Right atrium auricular region (tissue), 2 donors: ENCODE measurements at regions not wholly inside any gene's neighbourhood (a gene's known extent, or its start where the extent isn't known, plus 50 kb on each side); places are given as distances from the start of the nearest gene placed in this dataset.

Source experiments
- DNase-seq: peaks from one replicate; pipeline ENCODE4 v3.0.0-alpha.2; 2019; ENCODE audit warnings: low spot score
- H3K27ac ChIP-seq, 2 donors: fragments of 200-600 bp; sonication (generic); 1 replicate in 1 of 2; 2 replicates in 1 of 2; pipeline ENCODE4 v1.5.1; 2016 to 2019
- H3K27me3 ChIP-seq, 2 donors: fragments of 200-600 bp; sonication (generic); one replicate each; pipeline versions ENCODE4 v1.5.1 to v1.6.0; 2017 to 2019
- H3K36me3 ChIP-seq: fragments of 200-600 bp; sonication (generic); one replicate; pipeline ENCODE4 v1.5.1; 2016
- H3K4me1 ChIP-seq, 2 donors: fragments of 200-600 bp; sonication (generic); one replicate each; pipeline versions ENCODE4 v1.5.1 to v1.6.0; 2017 to 2019
- H3K4me3 ChIP-seq, 2 donors: fragments of 200-600 bp; sonication (generic); 1 replicate in 1 of 2; 2 replicates in 1 of 2; pipeline ENCODE4 v1.5.1; 2017 to 2019; ENCODE audit warnings: mild to moderate bottlenecking in 1 of 2, moderate library complexity in 1 of 2
- H3K9me3 ChIP-seq, 2 donors: fragments of 200-600 bp; sonication (generic); one replicate each; pipeline ENCODE4 v1.5.1; 2019
- TF ChIP-seq, protein P1 (sequence below), 2 donors: fragments of 200-600 bp; sonication (generic); IDR thresholded peaks; one replicate each; pipeline ENCODE4 v1.5.1; 2019; ENCODE audit warnings: antibody characterized with exemption in 2 of 2

DNA sequence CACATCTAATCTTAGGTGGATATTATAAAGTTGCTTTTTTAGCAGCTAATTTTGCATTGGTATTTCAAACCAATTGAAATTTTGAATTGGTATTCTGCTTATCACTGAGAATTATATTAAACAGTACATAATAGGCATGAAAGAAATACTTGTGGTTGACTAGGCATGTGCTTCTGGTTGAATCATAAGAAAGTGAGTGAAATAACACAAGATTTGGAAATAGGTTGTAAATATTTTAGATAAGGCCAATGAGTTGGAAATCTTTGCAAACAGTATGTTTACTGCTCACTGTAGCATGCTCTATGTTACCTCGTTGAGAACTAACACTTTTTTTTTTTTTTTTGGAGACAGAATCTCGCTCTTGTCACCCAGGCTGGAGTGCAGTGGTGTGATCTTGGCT, 66.8 kb upstream of the RFC3 start:
- Histone ChIP-seq H3K27ac (no peak overlapping the region), H3K27me3 (no peaks in the 10 kb centered on the region), H3K9me3 (no peaks in the 10 kb centered on the region), H3K4me1 (no peaks in the 10 kb centered on the region), H3K4me3 (no peak overlapping the region), H3K36me3 (no peaks in the 10 kb centered on the region)
- DNase-seq, result no peak
- TF ChIP-seq, protein P1, sequence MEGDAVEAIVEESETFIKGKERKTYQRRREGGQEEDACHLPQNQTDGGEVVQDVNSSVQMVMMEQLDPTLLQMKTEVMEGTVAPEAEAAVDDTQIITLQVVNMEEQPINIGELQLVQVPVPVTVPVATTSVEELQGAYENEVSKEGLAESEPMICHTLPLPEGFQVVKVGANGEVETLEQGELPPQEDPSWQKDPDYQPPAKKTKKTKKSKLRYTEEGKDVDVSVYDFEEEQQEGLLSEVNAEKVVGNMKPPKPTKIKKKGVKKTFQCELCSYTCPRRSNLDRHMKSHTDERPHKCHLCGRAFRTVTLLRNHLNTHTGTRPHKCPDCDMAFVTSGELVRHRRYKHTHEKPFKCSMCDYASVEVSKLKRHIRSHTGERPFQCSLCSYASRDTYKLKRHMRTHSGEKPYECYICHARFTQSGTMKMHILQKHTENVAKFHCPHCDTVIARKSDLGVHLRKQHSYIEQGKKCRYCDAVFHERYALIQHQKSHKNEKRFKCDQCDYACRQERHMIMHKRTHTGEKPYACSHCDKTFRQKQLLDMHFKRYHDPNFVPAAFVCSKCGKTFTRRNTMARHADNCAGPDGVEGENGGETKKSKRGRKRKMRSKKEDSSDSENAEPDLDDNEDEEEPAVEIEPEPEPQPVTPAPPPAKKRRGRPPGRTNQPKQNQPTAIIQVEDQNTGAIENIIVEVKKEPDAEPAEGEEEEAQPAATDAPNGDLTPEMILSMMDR (IDR thresholded peaks at IDR 0.05), result no peak

DNA sequence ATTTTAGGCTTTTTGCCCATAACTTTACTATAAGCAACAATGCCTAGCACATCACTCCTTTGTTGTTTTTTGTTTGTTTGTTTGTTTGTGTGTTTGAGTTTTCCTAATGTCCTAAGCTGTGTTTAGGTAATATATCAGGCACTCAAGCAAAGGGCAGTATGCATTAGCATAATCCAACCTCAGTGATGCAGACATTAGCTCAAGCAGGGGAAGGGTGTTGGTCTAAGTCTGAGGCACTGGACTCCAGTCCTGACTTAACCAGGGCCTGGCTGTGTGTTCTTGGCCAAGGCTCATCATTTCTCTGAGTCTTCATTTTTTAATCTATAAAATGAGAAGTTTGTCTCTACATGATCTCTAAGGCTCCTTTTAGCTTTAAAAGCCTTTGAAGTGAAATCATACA, 65.9 kb upstream of the RFC3 start:
- no peaks in the 10 kb centered on the region for H3K4me1 ChIP-seq
- TF ChIP-seq, protein P1 (IDR thresholded peaks at IDR 0.05), result no peak
- H3K4me3 ChIP-seq, result no peak overlapping the region
- no peaks in the 10 kb centered on the region for H3K9me3 ChIP-seq
- no peaks in the 10 kb centered on the region for H3K27me3 ChIP-seq
- DNase-seq, result no peak
- no peak overlapping the region for H3K27ac ChIP-seq
- H3K36me3 ChIP-seq, result no peaks in the 10 kb centered on the region

DNA sequence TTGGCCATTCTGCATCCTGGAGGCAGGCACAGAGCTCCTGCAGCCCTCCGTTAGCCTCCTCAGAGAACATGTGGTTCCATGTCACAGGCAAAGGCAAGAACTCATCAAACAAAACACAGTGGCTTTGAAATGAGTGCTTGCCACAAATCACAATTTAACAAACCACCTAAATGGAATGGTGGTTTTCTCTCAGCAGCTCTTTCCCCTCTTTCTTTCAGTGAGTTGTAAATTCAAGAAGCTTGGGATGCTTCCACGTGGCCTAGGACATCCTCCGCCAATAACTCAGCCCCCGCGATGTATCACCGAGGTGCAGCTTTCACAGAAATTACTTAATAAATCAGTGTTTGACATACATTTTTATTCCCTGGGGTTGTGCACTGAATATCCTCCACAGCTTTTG, 65.4 kb upstream of the RFC3 start:
- H3K27ac ChIP-seq, result no peak overlapping the region
- H3K4me1 ChIP-seq, result no peaks in the 10 kb centered on the region
- H3K27me3 ChIP-seq, result no peaks in the 10 kb centered on the region
- TF ChIP-seq, protein P1 (IDR thresholded peaks at IDR 0.05), result no peak
- no peaks in the 10 kb centered on the region for H3K36me3 ChIP-seq
- no peak overlapping the region for H3K4me3 ChIP-seq
- no peak for DNase-seq
- no peaks in the 10 kb centered on the region for H3K9me3 ChIP-seq

DNA sequence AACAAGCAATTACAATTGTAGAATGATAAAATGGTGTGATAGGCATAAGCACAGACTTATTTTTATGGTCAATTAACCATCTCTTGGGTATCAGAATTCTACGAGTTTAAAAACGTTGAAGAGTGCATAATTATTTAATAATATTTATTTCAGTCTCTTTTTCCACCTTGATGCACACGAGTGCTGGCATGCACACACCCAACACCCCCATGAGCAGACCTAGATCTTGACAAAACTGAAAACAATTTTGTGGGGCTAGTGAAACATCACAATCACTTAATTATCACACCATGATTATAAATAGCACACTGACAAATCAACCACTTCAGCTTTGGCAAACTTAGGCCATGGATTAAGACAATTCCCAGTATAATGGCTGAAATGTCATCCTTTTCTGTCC, 61.0 kb upstream of the RFC3 start:
- Histone ChIP-seq H3K27ac (no peak overlapping the region), H3K27me3 (no peaks in the 10 kb centered on the region), H3K4me3 (no peak overlapping the region), H3K4me1 (no peaks in the 10 kb centered on the region), H3K36me3 (no peaks in the 10 kb centered on the region), H3K9me3 (no peaks in the 10 kb centered on the region)
- TF ChIP-seq, protein P1 (IDR thresholded peaks at IDR 0.05), result no peak
- DNase-seq, result no peak

DNA sequence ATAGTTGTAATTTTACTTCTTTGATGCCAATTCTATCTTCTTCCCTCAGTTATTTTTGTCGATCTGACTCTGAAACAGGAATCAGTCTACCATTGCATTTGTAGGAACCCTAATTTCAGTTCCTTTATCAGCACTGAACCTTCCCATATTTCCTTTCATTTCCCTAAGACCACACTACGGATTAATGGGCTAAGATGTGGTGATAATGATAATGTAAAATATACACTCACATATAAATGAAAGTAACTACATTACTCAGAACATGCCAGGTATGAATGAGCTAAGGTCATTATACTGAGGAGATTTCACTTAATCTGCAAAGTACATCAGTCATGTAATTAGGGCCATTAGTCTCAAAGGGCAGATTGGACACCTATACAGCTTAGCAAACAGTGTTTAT, 60.2 kb upstream of the RFC3 start:
- Histone ChIP-seq H3K27me3 (no peaks in the 10 kb centered on the region), H3K4me3 (no peak overlapping the region), H3K36me3 (no peaks in the 10 kb centered on the region), H3K9me3 (no peaks in the 10 kb centered on the region), H3K4me1 (no peaks in the 10 kb centered on the region), H3K27ac (no peak overlapping the region)
- TF ChIP-seq, protein P1 (IDR thresholded peaks at IDR 0.05), result no peak
- DNase-seq, result no peak

DNA sequence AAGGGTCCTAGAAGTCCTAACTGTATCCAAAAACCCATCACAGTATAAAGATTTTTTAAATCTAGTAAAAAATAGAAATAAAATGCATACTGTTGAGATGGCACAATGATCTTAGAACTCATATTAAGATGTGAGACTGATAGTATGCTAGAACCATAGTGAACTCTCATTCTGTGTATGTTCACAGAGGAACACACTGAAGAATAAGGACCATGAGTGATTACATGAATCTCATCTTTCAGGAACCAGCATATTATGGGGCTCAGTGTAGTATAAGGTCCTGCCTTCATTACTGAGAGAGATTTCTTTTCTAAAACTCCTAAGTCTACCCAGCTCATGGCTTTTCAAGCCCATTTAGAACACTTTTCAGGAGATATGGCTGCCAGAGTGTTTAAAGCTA, 59.8 kb upstream of the RFC3 start:
- no peaks in the 10 kb centered on the region for H3K4me1 ChIP-seq
- H3K27ac ChIP-seq, result no peak overlapping the region
- no peaks in the 10 kb centered on the region for H3K36me3 ChIP-seq
- TF ChIP-seq, protein P1 (IDR thresholded peaks at IDR 0.05), result no peak
- H3K9me3 ChIP-seq, result no peaks in the 10 kb centered on the region
- no peak overlapping the region for H3K4me3 ChIP-seq
- H3K27me3 ChIP-seq, result no peaks in the 10 kb centered on the region
- no peak for DNase-seq
